ENCODE measurements at regions not wholly inside any gene's neighbourhood (a gene's known extent, or its start where the extent isn't known, plus 50 kb on each side); places are given as distances from the start of the nearest gene placed in this dataset.

GRCh38 chrX:16526003-16526402 is 124.0 kb upstream of the S100G start:
- no peaks in the 10 kb centered on the region for H3K27me3 Mint-ChIP-seq
- no peak overlapping the region for H3K4me3 Mint-ChIP-seq
- Histone ChIP-seq H3K9me3 (ENCODE audit: low read length) (no peaks in the 10 kb centered on the region), H3K36me3 (ENCODE audit: insufficient read depth, low read length) (no peaks in the 10 kb centered on the region), H3K4me3 (ENCODE audit: low read length) (no peak overlapping the region), H3K4me1 (ENCODE audit: insufficient read depth, low read length) (peaks cover 23% of the 10 kb centered on the region), H3K27me3 (ENCODE audit: insufficient read depth, low read length, poor library complexity, severe bottlenecking) (no peaks in the 10 kb centered on the region), H3K27ac (ENCODE audit: low read depth, low read length) (no peak overlapping the region)
- H3K36me3 Mint-ChIP-seq, result peaks cover 0 to 9% (median 0%) of the 10 kb centered on the region in 3 donors
- CTCF ChIA-PET, result no interaction called here
- H3K4me1 Mint-ChIP-seq, result peaks cover 13 to 23% (median 14%) of the 10 kb centered on the region in 3 donors
- no peak for DNase-seq
- H3K27ac Mint-ChIP-seq, result no peak overlapping the region
- POLR2A ChIA-PET, result no interaction called here
- peaks cover 0 to 6% (median 3%) of the 10 kb centered on the region in 5 donors for H3K9me3 Mint-ChIP-seq

GRCh38 chrX:16528620-16529019 is 121.3 kb upstream of the S100G start:
- Histone ChIP-seq H3K4me3 (ENCODE audit: low read length) (no peak overlapping the region), H3K4me1 (ENCODE audit: insufficient read depth, low read length) (peaks cover 23% of the 10 kb centered on the region), H3K27me3 (ENCODE audit: insufficient read depth, low read length, poor library complexity, severe bottlenecking) (no peaks in the 10 kb centered on the region), H3K9me3 (ENCODE audit: low read length) (no peaks in the 10 kb centered on the region), H3K36me3 (ENCODE audit: insufficient read depth, low read length) (no peaks in the 10 kb centered on the region), H3K27ac (ENCODE audit: low read depth, low read length) (no peak overlapping the region)
- peaks cover 0 to 6% (median 3%) of the 10 kb centered on the region in 5 donors for H3K9me3 Mint-ChIP-seq
- peak overlapping the region in 4 of 7 donors; percentile 0 to 28 (median 22) for H3K4me3 Mint-ChIP-seq
- peaks cover 13 to 23% (median 14%) of the 10 kb centered on the region in 3 donors for H3K4me1 Mint-ChIP-seq
- peak in 2 of 5 donors; percentile 32 to 71 for DNase-seq
- H3K27ac Mint-ChIP-seq, result peak overlapping the region; percentile 26 to 75 (median 62)
- ChIA-PET CTCF (no interaction called here), POLR2A (no interaction called here)
- no peaks in the 10 kb centered on the region for H3K27me3 Mint-ChIP-seq
- peaks cover 0 to 9% (median 0%) of the 10 kb centered on the region in 3 donors for H3K36me3 Mint-ChIP-seq

All from CD8-positive, alpha-beta memory T cell (primary cell).